GM12878 (cell line): ENCODE measurements at regions not wholly inside any gene's neighbourhood (a gene's known extent, or its start where the extent isn't known, plus 50 kb on each side); places are given as distances from the start of the nearest gene placed in this dataset.

Experiments used
- CTCF ChIP-seq, 3 experiments: IDR thresholded peaks in 2 of 3; conservative IDR thresholded peaks in 1 of 3; 2 replicates each; pipeline ENCODE4 v1.5.1; 2011; ENCODE audit warnings: low read depth in 3 of 3, low read length in 3 of 3, mild to moderate bottlenecking in 3 of 3, control low read depth in 2 of 3, moderate library complexity in 2 of 3, inconsistent platforms in 1 of 3, mixed read lengths in 1 of 3; ENCODE audit not compliant: control insufficient read depth in 2 of 3, insufficient read depth in 1 of 3; ENCODE audit errors: extremely low read depth in 1 of 3
- IKZF2 ChIP-seq, 2 experiments: fragments of 450-650 bp; IDR thresholded peaks; 2 replicates each; pipeline ENCODE4 v1.6.1; 2017; ENCODE audit warnings: mild to moderate bottlenecking in 2 of 2, moderate library complexity in 2 of 2
- JUND ChIP-seq: IDR thresholded peaks from 2 replicates; pipeline ENCODE4 v1.6.1; 2012; ENCODE audit warnings: low read depth, mild to moderate bottlenecking, low read length, improper control_type of control experiment, moderate library complexity
- MTA3 ChIP-seq: IDR thresholded peaks from 2 replicates; pipeline ENCODE4 v1.6.1; 2012; ENCODE audit warnings: low read length, inconsistent platforms, borderline replicate concordance
- PAX8 ChIP-seq: fragments of 450-650 bp; IDR thresholded peaks from 2 replicates; pipeline ENCODE4 v1.6.1; 2017; ENCODE audit warnings: mild to moderate bottlenecking, moderate library complexity
- PML ChIP-seq: IDR thresholded peaks from 2 replicates; pipeline ENCODE4 v1.6.1; 2012; ENCODE audit warnings: low read length, inconsistent platforms
- REST ChIP-seq: IDR thresholded peaks from 2 replicates; pipeline ENCODE4 v1.6.1; 2012; ENCODE audit warnings: mild to moderate bottlenecking, low read depth, low read length
- SIN3A ChIP-seq: IDR thresholded peaks from 2 replicates; pipeline ENCODE4 v1.6.1; 2012; ENCODE audit warnings: low read depth, low read length, improper control_type of control experiment
- YY1 ChIP-seq: IDR thresholded peaks from 2 replicates; pipeline ENCODE4 v1.6.1; 2011; ENCODE audit warnings: low read depth, mild to moderate bottlenecking, low read length
- ZNF274 ChIP-seq: IDR thresholded peaks from one replicate; pipeline ENCODE4 v1.8.0; 2011; ENCODE audit not compliant: insufficient read length, insufficient read depth
- TF ChIP-seq, protein P1 (sequence below): IDR thresholded peaks from 2 replicates; pipeline ENCODE4 v1.6.1; 2011; ENCODE audit warnings: low read depth, low read length, improper control_type of control experiment, borderline replicate concordance
- TF ChIP-seq, protein P2 (sequence below): IDR thresholded peaks from 2 replicates; pipeline ENCODE4 v1.6.1; 2012; ENCODE audit warnings: low read depth, low read length, improper control_type of control experiment
- TF ChIP-seq, protein P3 (sequence below): IDR thresholded peaks from 2 replicates; pipeline ENCODE4 v1.6.1; 2011; ENCODE audit warnings: low read depth, mild to moderate bottlenecking, low read length, moderate library complexity, borderline replicate concordance; ENCODE audit errors: extremely low read depth

DNA sequence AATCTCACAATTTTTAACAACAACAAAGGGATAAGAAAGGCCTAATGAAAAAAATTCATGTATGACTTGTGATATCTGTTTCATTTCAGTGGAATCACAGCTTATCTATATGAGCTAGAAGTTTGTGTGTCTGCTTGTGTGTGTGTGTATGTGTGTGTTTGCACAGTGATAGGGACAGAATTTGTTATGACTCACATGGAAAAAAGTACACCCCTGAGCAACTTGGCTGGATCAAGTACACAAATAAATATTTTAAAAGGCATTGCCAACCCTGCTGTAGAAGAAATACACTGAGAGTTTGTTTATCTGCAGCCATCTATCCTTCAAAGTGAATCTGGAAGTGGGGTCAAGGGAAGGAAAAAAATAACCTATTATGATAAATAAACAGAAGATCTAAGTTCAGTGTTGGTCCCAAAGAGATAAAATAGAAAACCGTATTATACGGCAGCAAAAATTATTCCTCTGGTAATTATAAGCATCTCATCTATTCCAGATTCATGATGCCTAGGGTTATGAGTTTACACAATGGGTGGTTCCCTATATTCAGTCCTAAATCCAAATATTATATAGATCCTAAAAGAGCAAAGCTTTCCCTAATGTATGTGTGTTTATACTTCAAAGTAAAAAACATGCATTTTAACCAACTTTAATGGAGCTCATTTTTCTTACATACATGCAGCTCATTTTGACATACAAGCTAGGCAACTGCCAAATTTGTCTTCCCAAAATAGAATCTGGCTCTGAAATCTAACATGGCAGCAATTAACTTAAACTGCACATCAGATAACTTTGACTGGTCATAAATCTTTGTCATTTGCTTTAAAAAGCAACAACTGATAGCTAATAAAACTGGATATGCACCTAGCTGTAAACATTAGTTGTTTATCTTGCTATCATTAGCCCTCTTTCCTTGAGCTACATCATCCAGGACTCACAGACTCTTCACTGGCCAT, 420.6 kb downstream of the IRS1 start:
- TF ChIP-seq IKZF2 (IDR thresholded peaks at IDR 0.05) (no peak), YY1 (no peak), PML (no peak), JUND (no peak), CTCF (IDR thresholded peaks at IDR 0.05 in 2 of 3, conservative IDR thresholded peaks at IDR 0.05 in 1 of 3; ENCODE audit: control insufficient read depth in 2 of 3, extremely low read depth in 1 of 3, insufficient read depth in 1 of 3, low read depth in 3 of 3, low read length in 3 of 3) (no peak), MTA3 (no peak), REST (no peak), PAX8 (no peak), ZNF274 (no peak), SIN3A (no peak)
- TF ChIP-seq, protein P1, sequence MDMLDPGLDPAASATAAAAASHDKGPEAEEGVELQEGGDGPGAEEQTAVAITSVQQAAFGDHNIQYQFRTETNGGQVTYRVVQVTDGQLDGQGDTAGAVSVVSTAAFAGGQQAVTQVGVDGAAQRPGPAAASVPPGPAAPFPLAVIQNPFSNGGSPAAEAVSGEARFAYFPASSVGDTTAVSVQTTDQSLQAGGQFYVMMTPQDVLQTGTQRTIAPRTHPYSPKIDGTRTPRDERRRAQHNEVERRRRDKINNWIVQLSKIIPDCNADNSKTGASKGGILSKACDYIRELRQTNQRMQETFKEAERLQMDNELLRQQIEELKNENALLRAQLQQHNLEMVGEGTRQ = no peak
- TF ChIP-seq, protein P2, sequence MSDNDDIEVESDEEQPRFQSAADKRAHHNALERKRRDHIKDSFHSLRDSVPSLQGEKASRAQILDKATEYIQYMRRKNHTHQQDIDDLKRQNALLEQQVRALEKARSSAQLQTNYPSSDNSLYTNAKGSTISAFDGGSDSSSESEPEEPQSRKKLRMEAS = no peak
- TF ChIP-seq, protein P3, sequence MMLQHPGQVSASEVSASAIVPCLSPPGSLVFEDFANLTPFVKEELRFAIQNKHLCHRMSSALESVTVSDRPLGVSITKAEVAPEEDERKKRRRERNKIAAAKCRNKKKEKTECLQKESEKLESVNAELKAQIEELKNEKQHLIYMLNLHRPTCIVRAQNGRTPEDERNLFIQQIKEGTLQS = no peak
